Esophagus (tissue), 2 donors: ENCODE measurements at regions not wholly inside any gene's neighbourhood (a gene's known extent, or its start where the extent isn't known, plus 50 kb on each side); places are given as distances from the start of the nearest gene placed in this dataset.

Source experiments
- H3K27ac ChIP-seq, 2 donors: one replicate each; pipeline ENCODE4 v1.5.1; 2013; ENCODE audit warnings: low read depth in 2 of 2, mild to moderate bottlenecking in 2 of 2, inconsistent platforms in 1 of 2, low read length in 1 of 2, moderate library complexity in 1 of 2
- H3K27me3 ChIP-seq, 2 donors: one replicate each; pipeline ENCODE4 v1.6.1; 2013; ENCODE audit warnings: low read length in 2 of 2, control low read depth in 1 of 2, mild to moderate bottlenecking in 1 of 2; ENCODE audit not compliant: insufficient read depth in 2 of 2, control insufficient read depth in 1 of 2
- H3K36me3 ChIP-seq, 2 donors: one replicate each; pipeline ENCODE4 v1.6.1; 2013; ENCODE audit warnings: low read length in 1 of 2; ENCODE audit not compliant: control insufficient read depth in 2 of 2, insufficient read depth in 2 of 2
- H3K4me1 ChIP-seq, 2 donors: one replicate each; pipeline ENCODE4 v1.6.1; 2013; ENCODE audit warnings: low read length in 1 of 2; ENCODE audit not compliant: control insufficient read depth in 2 of 2, insufficient read depth in 2 of 2
- H3K4me3 ChIP-seq, 2 donors: one replicate each; pipeline ENCODE4 v1.5.1; 2013; ENCODE audit warnings: low read length in 2 of 2, mild to moderate bottlenecking in 2 of 2, low read depth in 1 of 2, moderate library complexity in 1 of 2
- H3K9me3 ChIP-seq, 2 donors: one replicate each; pipeline ENCODE4 v1.6.1; 2013; ENCODE audit warnings: mild to moderate bottlenecking in 2 of 2, low read depth in 1 of 2, low read length in 1 of 2, moderate library complexity in 1 of 2; ENCODE audit not compliant: control insufficient read depth in 2 of 2, insufficient read depth in 1 of 2
- WGBS, 2 donors: extraction: QIAGEN DNeasy Blood & Tissue Kit; methylation state at CpG; one replicate each; pipeline ENCODE4 v1.1.7; 2013; 5-methylcytosine and 5-hydroxymethylcytosine counted together
- donor health status: healthy with polysubstance abuse.
- donor health status: Bipolar disorder and iron deficiency.

DNA sequence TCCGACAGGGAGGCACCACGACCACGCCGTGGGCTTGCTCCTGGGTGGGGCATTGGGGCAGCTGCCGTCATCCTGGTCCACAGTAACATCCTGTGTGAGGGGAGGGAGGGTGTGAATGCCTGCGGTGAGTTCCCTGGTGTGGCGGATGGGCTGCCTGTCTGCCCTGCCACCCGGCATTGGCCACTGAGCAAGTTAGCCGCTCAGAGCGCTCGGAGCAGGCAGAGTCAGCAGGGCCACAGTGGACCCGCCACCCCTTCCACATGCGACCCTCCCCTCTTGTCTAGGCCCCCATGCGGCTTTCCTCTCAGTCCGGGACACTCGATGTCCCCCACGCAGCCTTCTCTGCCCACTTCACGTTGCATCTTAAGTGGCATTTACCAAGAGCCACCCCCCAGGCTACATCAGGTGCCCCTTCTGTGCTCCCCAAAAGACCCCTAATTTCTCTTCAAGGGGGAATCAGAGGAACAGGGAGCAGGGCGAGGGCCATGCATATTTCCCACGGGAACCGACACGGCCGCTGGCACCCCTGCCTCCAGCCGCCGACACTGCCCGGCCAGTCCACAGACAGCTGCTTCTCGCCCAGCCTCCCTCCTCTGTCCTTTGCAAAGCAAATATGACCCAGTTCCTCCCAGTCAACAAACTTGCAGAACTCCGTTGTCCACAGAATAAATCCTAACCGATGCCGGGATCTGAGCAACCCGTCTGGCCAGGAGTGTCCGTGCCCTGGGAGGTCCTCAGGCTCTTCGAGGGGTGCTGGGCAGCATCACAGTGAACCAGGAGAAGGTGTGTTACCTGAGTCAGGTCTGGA, 1482.1 kb downstream of the TBC1D22A start:
- Histone ChIP-seq H3K4me1 (no peaks in the 10 kb centered on the region), H3K9me3 (no peaks in the 10 kb centered on the region), H3K4me3 (no peak overlapping the region), H3K27me3 (no peaks in the 10 kb centered on the region), H3K27ac (no peak overlapping the region), H3K36me3 (no peaks in the 10 kb centered on the region)
- 89 to 91% methylated on average over 33 of the region's 33 CpGs for WGBS, 2 donors

DNA sequence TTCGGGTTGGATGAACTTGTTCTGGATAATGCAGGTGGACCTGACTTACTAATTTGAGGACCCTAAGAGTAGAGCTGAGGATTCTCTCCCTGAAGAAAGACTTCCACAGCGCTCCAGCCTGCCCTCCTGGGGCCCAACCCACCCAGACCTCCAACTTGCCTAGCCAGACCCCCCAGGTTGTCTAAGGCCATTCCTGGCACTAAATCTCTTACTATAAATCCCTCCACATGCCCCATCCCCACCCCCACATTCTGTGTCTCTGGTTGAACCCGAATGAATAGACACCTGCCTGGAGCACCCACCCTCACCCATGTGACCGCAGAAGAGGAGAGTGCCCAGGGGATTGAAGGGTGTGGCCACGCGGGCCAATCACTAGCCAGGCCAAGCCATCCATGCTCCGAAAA, 1480.0 kb downstream of the TBC1D22A start:
- no peak overlapping the region for H3K4me3 ChIP-seq
- 88 to 89% methylated on average over 7 of the region's 7 CpGs for WGBS, 2 donors
- no peak overlapping the region for H3K27ac ChIP-seq
- H3K27me3 ChIP-seq: no peaks in the 10 kb centered on the region
- no peaks in the 10 kb centered on the region for H3K36me3 ChIP-seq
- H3K4me1 ChIP-seq: no peaks in the 10 kb centered on the region
- peaks cover 0 to 3% of the 10 kb centered on the region in 2 donors for H3K9me3 ChIP-seq

DNA sequence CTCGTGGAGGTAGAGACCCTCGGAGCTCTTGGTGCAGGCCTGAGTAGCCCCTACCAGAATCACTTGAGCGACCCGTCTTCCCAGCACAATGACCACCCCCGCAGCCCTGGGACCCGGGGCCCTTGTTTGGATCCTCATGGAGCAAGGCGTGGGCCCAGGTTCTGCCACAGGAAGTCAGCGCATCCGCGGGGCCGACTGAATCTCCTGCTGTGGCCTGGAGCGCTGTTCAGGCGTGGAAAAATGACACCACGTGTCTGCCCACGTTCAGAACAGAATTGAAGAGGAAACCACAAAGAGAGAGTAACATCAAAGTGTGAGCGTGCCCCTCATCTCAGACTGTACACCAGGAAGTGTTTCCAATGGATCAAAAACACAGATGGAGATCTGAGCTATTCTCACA, 1479.2 kb downstream of the TBC1D22A start:
- no peaks in the 10 kb centered on the region for H3K4me1 ChIP-seq
- H3K27ac ChIP-seq: no peak overlapping the region
- WGBS, 2 donors: 68 to 76% methylated on average over 16 of the region's 16 CpGs
- H3K4me3 ChIP-seq: no peak overlapping the region
- H3K9me3 ChIP-seq: peaks cover 0 to 3% of the 10 kb centered on the region in 2 donors
- H3K27me3 ChIP-seq: no peaks in the 10 kb centered on the region
- H3K36me3 ChIP-seq: no peaks in the 10 kb centered on the region

- H3K4me1 ChIP-seq: no peaks in the 10 kb centered on the region
- no peak overlapping the region for H3K27ac ChIP-seq
- no peaks in the 10 kb centered on the region for H3K36me3 ChIP-seq
- no peaks in the 10 kb centered on the region for H3K27me3 ChIP-seq
- 87 to 88% methylated on average over 8 of the region's 8 CpGs for WGBS, 2 donors
- peaks cover 0 to 3% of the 10 kb centered on the region in 2 donors for H3K9me3 ChIP-seq
- H3K4me3 ChIP-seq: no peak overlapping the region
These were observed 1478.4 kb downstream of the TBC1D22A start for GRCh38 chr22:48240935-48241230.

GRCh38 chr22:48240148-48240934, 1477.9 kb downstream of the TBC1D22A start:
- peaks cover 0 to 3% of the 10 kb centered on the region in 2 donors for H3K9me3 ChIP-seq
- H3K27ac ChIP-seq: no peak overlapping the region
- no peaks in the 10 kb centered on the region for H3K4me1 ChIP-seq
- WGBS, 2 donors: 57 to 59% methylated on average over 13 of the region's 13 CpGs
- H3K27me3 ChIP-seq: no peaks in the 10 kb centered on the region
- H3K4me3 ChIP-seq: no peak overlapping the region
- no peaks in the 10 kb centered on the region for H3K36me3 ChIP-seq

DNA sequence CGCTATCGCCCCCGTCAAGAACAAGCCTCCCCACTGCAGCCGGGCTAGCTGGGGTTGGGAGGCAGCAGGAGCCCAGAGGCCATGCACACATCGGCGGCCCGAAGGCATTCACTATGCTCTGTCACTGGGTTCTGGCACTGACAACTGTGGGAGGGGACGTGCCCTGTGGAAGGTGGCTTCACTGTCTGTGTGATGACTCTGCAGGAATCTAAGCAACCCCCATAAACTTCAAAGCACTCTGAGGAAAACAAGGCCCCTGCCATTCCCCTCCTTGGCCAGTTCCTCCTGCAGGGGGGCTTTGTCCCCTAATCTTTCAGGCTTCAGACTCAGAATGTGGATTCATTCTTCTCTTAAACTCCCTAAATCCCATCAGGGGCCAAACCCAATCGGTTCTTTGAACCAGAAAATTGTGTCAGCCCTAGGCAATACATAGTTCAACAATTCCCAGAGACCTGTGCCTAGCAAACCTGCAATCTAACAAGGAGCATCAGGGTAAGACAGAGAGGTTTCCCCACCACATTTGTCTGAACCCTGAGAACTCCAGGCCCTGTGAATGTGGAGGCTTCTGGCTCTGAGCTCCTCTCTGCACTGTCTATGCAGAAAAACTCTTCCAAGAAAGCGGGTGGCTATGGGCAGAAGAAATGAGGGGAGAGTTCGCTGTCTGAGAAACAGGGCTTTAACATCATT, 1477.2 kb downstream of the TBC1D22A start:
- WGBS, 2 donors: 48 to 54% methylated on average over 11 of the region's 11 CpGs
- Histone ChIP-seq H3K27me3 (no peaks in the 10 kb centered on the region), H3K4me3 (no peak overlapping the region)

DNA sequence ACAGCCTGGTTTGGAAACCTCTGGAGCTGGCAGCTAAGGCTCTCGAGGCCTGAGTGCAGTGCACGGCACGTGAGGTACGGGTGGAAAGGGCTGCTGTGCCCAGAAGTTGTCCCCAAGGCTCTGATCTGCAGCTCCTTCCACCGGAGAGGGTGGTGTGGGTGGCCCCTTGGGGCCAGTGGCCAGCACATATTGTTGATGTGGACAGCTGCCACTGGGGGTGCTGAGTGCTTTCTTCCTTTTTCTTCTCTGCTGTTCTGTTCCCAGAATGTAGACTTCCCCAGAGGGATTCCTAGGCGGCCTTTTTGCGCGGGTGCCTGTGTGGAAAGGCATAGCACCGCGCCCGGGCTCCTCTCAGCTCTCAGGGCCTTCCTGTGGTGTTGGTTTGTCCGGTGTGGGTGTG, 1476.5 kb downstream of the TBC1D22A start:
- Histone ChIP-seq H3K27ac (no peak overlapping the region), H3K27me3 (no peaks in the 10 kb centered on the region), H3K36me3 (no peaks in the 10 kb centered on the region), H3K9me3 (peaks cover 0 to 3% of the 10 kb centered on the region in 2 donors), H3K4me1 (no peaks in the 10 kb centered on the region), H3K4me3 (no peak overlapping the region)
- 58 to 69% methylated on average over 12 of the region's 12 CpGs for WGBS, 2 donors

More for the DNA sequence above, 1477.2 kb downstream of the TBC1D22A start:
- H3K9me3 ChIP-seq: peaks cover 0 to 3% of the 10 kb centered on the region in 2 donors
- H3K4me1 ChIP-seq: no peaks in the 10 kb centered on the region
- no peak overlapping the region for H3K27ac ChIP-seq
- H3K36me3 ChIP-seq: no peaks in the 10 kb centered on the region

DNA sequence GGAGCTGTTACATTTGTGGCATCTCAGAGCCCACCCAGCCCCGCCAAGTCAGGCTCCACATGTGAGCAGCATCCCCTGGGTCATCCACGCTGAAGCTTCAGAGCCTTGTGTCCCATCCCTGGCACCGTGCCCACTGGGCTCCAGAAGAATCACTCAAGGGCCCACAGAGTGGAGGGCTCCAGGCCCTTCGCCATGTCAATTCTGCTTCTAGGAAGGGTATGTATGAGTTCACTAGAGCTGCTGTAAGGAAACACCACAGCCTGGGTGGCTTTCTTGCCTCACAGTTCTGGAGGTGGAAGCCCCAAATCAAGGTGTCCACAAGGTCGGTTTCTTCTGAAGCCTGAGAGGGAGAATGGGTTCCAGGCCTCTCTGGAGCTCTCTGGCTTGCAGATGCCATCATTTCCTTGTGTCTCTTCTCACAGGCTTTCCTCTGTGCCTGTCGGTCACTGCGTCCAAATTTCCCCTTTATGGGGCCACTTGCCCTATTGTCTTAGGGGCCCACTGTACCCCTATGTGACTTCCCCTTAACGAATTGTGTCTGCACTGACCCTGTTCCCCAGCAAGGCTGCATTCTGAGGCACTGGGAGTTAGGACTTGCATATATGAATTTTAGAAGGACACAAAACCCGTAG, 1476.0 kb downstream of the TBC1D22A start:
- Histone ChIP-seq H3K9me3 (peaks cover 0 to 3% of the 10 kb centered on the region in 2 donors), H3K27ac (no peak overlapping the region), H3K27me3 (no peaks in the 10 kb centered on the region), H3K4me1 (no peaks in the 10 kb centered on the region), H3K36me3 (no peaks in the 10 kb centered on the region), H3K4me3 (no peak overlapping the region)
- WGBS, 2 donors: 78 to 82% methylated on average over 9 of the region's 9 CpGs

DNA sequence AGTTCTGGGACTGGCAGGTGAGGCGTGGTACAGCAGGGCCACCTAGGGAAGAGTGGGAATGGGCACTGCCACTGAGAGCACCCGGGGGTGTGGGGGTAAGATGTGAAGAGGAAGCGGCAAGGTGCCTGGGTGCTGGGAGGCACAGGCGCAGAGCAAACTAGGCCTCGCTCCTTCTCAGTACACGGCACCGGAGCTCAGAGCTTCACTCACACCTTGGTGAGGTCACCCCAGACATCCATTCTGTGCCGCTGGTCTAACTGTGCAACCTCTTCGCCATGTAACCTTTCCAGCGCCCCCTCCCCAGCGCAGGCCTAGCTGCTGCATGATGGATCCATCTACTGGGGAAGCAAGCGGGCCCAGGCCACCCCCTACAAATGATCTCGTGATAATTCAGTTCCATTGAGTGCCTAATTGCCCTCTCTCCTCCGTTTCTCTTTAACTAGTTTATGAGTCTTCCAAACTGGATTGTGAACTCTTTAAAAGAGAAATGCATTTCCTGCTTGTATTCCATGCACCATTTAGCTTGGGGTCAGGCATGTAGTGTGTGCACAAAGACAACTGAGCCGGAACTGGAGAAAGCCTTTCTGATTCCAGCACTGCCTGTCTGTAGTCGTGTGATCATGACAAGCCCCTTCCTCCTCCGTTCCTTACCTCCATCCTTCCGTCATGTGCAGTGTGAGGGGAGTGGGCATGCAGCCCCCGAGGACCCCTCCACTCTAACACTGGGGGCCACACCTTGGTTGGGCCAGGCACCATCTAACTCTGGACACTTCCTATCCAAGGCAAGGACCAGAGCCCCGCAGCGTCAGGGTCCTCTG, 1475.2 kb downstream of the TBC1D22A start:
- 87 to 91% methylated on average over 21 of the region's 21 CpGs for WGBS, 2 donors
- H3K27ac ChIP-seq: no peak overlapping the region
- H3K4me1 ChIP-seq: no peaks in the 10 kb centered on the region
- no peaks in the 10 kb centered on the region for H3K36me3 ChIP-seq
- H3K27me3 ChIP-seq: no peaks in the 10 kb centered on the region
- H3K4me3 ChIP-seq: no peak overlapping the region
- H3K9me3 ChIP-seq: peaks cover 0 to 3% of the 10 kb centered on the region in 2 donors
